ENCODE measurements at regions not wholly inside any gene's neighbourhood (a gene's known extent, or its start where the extent isn't known, plus 50 kb on each side); places are given as distances from the start of the nearest gene placed in this dataset.
"Not testable (repeated sequence)": the region's sequence is repeated elsewhere in the genome, so short reads cannot be mapped to it uniquely, and the experiment has no call there.

DNA sequence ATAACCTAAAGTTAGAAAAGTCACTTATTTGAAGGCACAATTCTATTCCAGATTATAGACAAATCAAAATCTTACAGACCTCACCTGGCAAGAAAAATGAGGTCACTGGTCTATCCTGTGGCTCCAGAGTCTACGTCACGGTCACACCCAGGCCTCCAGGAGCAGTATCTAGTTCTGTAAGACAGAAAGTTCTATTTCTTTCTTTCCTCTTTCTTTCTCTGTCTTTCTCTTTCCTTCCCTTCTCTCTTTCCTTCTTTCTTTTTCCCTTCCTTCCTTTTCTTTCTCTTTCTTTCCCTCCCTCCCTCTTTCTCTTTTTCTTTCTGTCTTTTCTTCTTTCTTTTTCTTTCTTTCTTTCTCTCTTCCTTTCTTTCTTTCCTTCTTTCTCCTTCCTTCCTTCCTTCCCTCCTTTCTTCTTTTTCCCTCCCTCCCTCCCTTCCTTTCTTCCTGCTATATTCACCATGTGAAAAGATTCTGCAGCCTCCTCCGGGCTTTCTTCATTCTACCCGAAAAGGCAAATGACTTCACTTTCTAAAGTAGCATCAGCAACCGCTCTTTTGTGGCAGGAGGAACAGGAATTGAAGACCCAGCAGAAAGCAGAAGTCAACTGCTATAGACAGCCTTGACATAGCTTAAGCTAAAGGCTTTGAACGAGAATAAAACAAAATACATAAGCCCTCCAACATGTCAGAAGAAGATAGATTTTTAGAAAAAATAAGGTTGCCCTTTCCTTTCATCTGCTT lies 83.9 kb upstream of the SIRPG start:
- DNase-seq, result no peak

GRCh38 chr20:1737134-1737533 lies 79.6 kb upstream of the SIRPG start:
- DNase-seq, result no peak

DNA sequence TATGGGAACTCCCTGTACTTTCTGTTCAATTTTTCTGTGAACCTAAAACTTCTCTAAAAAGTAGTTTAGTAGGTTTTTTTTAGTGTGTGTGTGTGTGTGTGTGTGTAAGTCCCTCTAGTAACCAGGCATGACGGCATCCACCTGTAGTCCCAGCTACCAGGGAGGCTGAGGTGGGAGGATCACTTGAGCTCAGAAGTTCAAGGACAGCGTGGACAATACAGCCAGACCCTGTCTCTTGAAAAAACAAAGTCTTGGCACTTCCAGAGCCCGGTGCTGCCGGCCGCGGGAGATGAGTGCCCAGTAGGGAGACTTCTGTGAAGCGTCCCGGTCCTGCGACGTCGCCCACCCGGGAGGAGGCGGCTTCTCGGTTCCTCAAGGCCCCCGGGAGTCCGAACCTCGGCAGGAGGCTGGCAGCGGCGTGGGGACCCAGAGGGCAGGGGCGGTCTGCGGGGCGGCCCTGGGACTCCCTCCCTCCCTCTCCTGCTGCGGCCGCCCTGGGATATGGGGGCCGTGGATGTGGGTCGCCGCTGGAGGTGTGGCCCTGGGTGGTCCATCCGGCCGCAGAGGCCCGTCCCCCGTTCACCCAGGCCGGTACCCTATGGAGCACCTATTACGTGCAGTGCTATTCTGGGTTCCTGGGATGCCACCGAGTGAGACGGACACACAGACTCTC lies 78.0 kb upstream of the SIRPG start:
- no peak for DNase-seq

- peak; percentile 22 for DNase-seq
Measured at GRCh38 chr20:1734269-1734858, 76.8 kb upstream of the SIRPG start.

GRCh38 chr20:1731828-1732375 lies 74.3 kb upstream of the SIRPG start:
- DNase-seq, result not testable (repeated sequence)

GRCh38 chr20:1730981-1731711 lies 73.6 kb upstream of the SIRPG start:
- DNase-seq, result not testable (repeated sequence)

DNA sequence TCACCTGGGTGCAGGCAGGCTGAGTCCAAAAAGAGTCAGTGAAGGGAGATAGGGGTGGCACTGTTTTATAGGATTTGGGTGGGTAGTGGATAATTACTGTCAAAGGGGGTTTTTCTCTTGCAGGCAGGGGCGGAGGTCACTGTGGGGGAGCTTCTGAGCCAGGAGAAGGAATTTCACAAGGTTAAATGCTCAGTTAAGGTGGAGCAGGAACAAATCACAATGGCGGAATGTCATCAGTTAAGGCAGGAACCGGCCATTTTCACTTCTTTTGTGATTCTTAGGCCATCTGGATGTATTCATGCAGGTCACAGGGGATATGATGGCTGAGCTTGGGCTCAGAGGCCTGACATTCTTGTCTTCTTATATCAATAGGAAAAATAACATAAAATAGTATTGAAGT lies 69.7 kb upstream of the SIRPG start:
- DNase-seq, result not testable (repeated sequence)

GRCh38 chr20:1724901-1725300 lies 67.3 kb upstream of the SIRPG start:
- DNase-seq, result no peak

- DNase-seq, result no peak
Measured at GRCh38 chr20:1722513-1723050, 65.0 kb upstream of the SIRPG start.

- no peak for DNase-seq
Measured at GRCh38 chr20:1721687-1722512, 64.3 kb upstream of the SIRPG start.

DNA sequence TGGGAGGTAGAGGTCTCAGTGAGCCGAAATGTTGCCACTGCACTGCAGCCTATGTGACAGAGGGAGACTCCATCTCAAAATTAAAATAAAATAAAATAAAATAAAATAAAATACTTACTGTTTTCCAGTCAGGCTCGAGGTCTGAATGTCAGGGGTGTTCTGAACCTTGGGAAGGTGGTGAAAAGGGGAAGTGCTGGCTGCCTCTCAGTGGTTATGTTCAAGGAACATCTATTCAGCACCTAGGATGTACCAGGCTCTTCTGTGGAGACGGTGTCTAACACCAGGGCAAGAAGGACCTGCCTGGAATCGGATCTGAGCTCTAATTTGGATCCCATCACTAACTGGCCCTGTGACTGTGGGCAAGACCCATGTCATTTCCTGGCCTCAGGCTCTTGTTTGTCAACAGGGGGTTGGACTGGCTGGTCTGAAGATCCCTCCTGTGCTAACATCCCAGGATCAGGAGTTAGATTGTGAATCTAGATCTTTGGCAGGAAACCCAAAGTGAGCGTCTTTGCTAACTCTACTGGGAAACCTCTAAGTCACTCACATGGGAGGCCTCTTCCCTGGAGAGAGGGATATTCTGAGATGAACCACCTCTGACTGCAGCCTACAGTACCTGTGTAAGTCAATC lies 63.4 kb upstream of the SIRPG start:
- DNase-seq, result no peak

- DNase-seq, result no peak
Measured at GRCh38 chr20:1720226-1720625, 62.6 kb upstream of the SIRPG start.

GRCh38 chr20:1718604-1719384 lies 61.2 kb upstream of the SIRPG start:
- DNase-seq, result no peak

DNA sequence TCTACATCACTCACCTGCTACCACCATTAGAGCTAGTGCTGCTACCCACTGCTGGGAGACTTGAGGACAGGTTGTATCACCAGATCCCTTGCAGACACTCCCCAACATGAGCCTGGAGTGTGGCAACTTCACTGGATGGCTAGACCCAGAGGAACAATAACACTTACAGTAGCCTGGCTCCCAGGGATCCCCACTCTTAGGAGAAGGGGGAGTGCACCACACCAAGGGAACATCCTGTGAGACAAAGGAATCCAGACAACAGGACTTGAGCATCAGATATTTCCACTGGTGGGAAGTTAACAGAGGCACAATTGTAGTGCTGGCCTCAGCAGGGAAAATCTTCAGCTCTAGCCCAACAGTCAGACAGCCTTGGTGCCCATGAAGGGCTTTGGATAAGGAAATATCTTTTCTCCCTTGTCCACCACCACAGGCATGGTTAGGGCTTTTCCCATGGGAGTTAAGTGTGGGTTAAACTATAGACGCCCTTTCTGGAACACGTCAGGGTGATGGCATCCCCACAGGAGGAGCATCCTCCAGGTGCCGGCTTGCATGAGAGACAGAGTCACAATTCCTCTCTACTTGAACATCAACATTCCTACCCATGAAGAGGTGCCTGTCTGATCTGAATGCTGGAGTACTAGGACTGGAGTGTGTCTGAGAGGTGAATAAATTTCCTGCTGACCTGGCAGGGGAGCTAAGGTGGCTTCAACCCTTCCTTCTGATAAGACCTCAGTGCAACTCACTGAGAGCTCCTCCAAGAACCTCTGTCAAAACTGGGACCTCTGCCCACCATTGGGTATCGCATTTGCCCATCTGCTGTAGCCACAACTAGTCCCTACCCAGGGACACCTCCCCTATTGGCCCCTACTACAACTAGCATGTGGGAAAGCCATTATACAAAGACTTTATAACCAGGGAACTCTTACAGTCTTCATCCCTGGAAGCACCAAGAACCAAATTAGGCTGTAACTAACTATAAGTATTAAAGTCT lies 55.4 kb upstream of the SIRPG start:
- no peak for DNase-seq

GRCh38 chr20:1711826-1712601 lies 54.4 kb upstream of the SIRPG start:
- DNase-seq, result no peak

DNA sequence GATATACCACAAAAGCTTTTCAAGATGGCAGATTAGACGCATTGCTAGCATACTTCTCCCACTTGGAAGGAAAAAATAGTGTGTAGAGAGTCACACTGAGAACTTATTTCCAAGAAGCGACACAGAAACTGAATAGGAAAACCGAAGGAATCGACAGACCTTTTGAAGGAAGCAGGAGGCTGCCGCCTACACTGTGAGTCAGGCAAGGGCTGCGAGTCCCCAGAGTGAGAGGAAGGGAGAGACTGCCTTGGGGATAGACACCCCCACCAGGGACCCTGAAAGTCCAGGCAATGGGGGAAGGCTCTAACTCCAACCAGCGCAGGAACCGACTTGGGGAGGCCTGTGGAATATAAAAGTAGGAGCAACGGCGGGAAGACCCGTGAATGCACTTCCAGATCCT lies 53.7 kb upstream of the SIRPG start:
- DNase-seq, result no peak

DNA sequence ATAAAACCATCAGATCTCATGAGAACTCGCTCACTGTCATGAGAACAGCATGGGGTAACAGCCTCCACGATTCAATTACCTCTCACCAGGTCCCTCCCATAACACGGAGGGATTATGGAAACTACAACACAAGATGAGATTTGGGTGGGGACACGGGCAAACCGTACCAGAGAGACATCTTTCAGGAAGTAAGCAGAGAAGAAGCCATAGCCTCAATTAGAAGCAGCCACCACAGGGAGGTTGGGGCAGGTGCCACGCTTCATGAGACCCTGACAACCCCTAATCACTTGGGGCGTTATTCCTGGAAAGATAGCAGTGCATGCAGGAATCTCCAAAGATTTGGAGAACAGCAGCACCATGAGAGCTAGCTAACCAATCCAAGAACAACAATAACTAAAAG lies 52.9 kb upstream of the SIRPG start:
- no peak for DNase-seq

GRCh38 chr20:1707588-1708449 lies 50.2 kb upstream of the SIRPG start:
- no peak for DNase-seq
